ENCODE measurements at regions not wholly inside any gene's neighbourhood (a gene's known extent, or its start where the extent isn't known, plus 50 kb on each side); places are given as distances from the start of the nearest gene placed in this dataset.

DNA sequence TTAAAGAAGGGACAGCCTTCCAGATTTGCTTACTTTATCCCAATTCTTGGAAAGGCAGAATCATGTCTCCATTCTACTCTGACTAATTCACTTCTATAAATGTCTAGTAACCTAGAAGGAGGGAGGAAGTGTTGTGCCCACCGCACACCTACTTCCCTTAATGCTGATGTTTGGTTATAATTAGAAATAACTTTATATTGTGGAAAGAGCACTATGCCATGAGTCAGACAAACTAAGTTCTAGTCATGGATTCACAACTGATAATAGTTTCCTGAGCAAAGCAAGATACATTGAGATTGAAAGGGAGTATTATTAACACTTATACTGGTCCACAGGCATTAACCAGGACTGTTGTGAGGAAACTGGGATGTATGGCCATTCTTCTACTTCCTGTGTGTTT is 345.9 kb upstream of the RPS23 start:
- no peak for TF ChIP-seq TAF1 (IDR thresholded peaks at IDR 0.05; ENCODE audit: low read depth, low read length)
- TF ChIP-seq POLR2A (IDR thresholded peaks at IDR 0.05; ENCODE audit: low read depth, low read length) = no peak
- TF ChIP-seq POLR2AphosphoS5 (IDR thresholded peaks at IDR 0.05; ENCODE audit: low read depth, low read length) = no peak
- TF ChIP-seq POU2F2 (IDR thresholded peaks at IDR 0.05; ENCODE audit: low read depth, low read length) = no peak
